ENCODE measurements at regions not wholly inside any gene's neighbourhood (a gene's known extent, or its start where the extent isn't known, plus 50 kb on each side); places are given as distances from the start of the nearest gene placed in this dataset.

DNA sequence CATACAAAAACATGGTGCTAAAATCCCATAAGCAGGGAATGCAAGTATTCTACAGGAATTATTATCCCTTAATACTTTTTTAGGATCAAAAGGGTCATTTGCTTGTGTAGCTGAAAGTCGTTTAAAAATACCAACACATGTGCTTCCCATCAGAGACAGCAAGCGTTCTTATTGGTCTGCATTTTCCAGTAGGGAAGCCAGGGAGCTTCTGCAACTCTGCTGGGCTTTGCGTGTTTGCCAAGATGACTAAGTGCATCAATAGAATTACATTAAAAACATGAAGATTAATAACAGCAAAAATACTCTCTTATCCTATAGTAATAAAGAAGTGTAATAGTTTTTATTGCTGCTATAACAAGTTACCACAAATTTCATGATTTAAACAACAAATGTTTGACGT, 111.2 kb downstream of the QDPR start:
- TF ChIP-seq, protein P1, sequence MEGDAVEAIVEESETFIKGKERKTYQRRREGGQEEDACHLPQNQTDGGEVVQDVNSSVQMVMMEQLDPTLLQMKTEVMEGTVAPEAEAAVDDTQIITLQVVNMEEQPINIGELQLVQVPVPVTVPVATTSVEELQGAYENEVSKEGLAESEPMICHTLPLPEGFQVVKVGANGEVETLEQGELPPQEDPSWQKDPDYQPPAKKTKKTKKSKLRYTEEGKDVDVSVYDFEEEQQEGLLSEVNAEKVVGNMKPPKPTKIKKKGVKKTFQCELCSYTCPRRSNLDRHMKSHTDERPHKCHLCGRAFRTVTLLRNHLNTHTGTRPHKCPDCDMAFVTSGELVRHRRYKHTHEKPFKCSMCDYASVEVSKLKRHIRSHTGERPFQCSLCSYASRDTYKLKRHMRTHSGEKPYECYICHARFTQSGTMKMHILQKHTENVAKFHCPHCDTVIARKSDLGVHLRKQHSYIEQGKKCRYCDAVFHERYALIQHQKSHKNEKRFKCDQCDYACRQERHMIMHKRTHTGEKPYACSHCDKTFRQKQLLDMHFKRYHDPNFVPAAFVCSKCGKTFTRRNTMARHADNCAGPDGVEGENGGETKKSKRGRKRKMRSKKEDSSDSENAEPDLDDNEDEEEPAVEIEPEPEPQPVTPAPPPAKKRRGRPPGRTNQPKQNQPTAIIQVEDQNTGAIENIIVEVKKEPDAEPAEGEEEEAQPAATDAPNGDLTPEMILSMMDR (IDR thresholded peaks at IDR 0.05) = no peak
- no peak for TF ChIP-seq POLR2AphosphoS5 (IDR thresholded peaks at IDR 0.05)
- TF ChIP-seq EP300 (IDR thresholded peaks at IDR 0.05) = no peak
- TF ChIP-seq POLR2A (IDR thresholded peaks at IDR 0.05) = no peak

Data from sigmoid colon (tissue), 4 donors.